A549 (cell line): ENCODE measurements at regions not wholly inside any gene's neighbourhood (a gene's known extent, or its start where the extent isn't known, plus 50 kb on each side); places are given as distances from the start of the nearest gene placed in this dataset.

ENCODE experiments used
- ATAC-seq, 2 experiments: fragments of 200-7000 bp in 1 of 2; fragments of >200 bp in 1 of 2; cut with Nextera tagmentation in 1 of 2; cut with Tn5 transposase in 1 of 2; 3 replicates each; pipeline versions ENCODE4 v1.8.0 to v1.9.1; 2018 to 2020; ENCODE audit warnings: mild to moderate bottlenecking in 1 of 2, moderate library complexity in 1 of 2
- CTCF ChIA-PET: fragments of 300-600 bp; sonication (Branson Sonifier 250); formaldehyde crosslinking; extraction: SDS; loops from one replicate; lab custom pipeline; 2021; ENCODE audit warnings: antibody characterized with exemption, inconsistent platforms; lab: Yijun Ruan, JAX
- POLR2A ChIA-PET: fragments of 350-600 bp; formaldehyde crosslinking; extraction: SDS; loops from one replicate; lab custom pipeline; 2021; ENCODE audit warnings: antibody characterized with exemption, inconsistent platforms; lab: Yijun Ruan, JAX
- DNase-seq, 2 experiments: peaks; one replicate each; pipeline versions ENCODE4 v3.0.0 to v3.0.0-alpha.2; 2011 to 2016; ENCODE audit warnings: low read depth in 1 of 2, low spot score in 1 of 2
- FAIRE-seq: peaks from 2 replicates; lab custom pipeline; 2011; peaks lifted over from hg19 to GRCh38; lab: Jason Lieb, UNC
- H3K27ac ChIP-seq, 2 experiments: fragments of >200 bp; sonication (Bioruptor Twin); formaldehyde crosslinking; 3 replicates each; pipeline ENCODE4 v1.5.1; 2016 to 2017
- H3K4me1 ChIP-seq: fragments of >200 bp; sonication (Bioruptor Twin); formaldehyde crosslinking; 3 replicates; pipeline ENCODE4 v1.6.1; 2016
- H3K4me2 ChIP-seq: fragments of >200 bp; sonication (Bioruptor Twin); formaldehyde crosslinking; 3 replicates; pipeline ENCODE4 v1.6.1; 2016
- H3K4me3 ChIP-seq: fragments of >200 bp; sonication (Bioruptor Twin); formaldehyde crosslinking; 3 replicates; pipeline ENCODE4 v1.5.1; 2016
- H3K9me3 ChIP-seq: fragments of >200 bp; sonication (Bioruptor Twin); formaldehyde crosslinking; 3 replicates; pipeline ENCODE4 v1.6.1; 2016
- CHD2 ChIP-seq: fragments of 150-350 bp; IDR thresholded peaks from 2 replicates; pipeline ENCODE4 v1.6.1; 2014; ENCODE audit warnings: low read length; ENCODE audit not compliant: partially characterized antibody
- EHMT2 ChIP-seq: fragments of 200-600 bp; sonication (generic); IDR thresholded peaks from 2 replicates; pipeline ENCODE4 v1.6.1; 2016; ENCODE audit warnings: antibody characterized with exemption, low read depth, mild to moderate bottlenecking, moderate library complexity
- ESRRA ChIP-seq: fragments of 150-350 bp; IDR thresholded peaks from 2 replicates; pipeline ENCODE4 v1.6.1; 2014; ENCODE audit warnings: mild to moderate bottlenecking, low read length, borderline replicate concordance
- FOSB ChIP-seq: fragments of 250-450 bp; sonication (Bioruptor Pico); IDR thresholded peaks from 2 replicates; pipeline ENCODE4 v1.5.0; 2020; ENCODE audit warnings: mild to moderate bottlenecking, moderate library complexity
- FOXS1 ChIP-seq: fragments of 250-450 bp; sonication (Bioruptor Pico); IDR thresholded peaks from 2 replicates; pipeline ENCODE4 v1.5.0; 2020; ENCODE audit warnings: mild to moderate bottlenecking, moderate library complexity
- HDAC2 ChIP-seq: fragments of 200-600 bp; sonication (generic); IDR thresholded peaks from 2 replicates; pipeline ENCODE4 v1.6.1; 2016
- HOXB5 ChIP-seq: fragments of 250-450 bp; sonication (Bioruptor Pico); IDR thresholded peaks from 2 replicates; pipeline ENCODE4 v1.5.0; 2020; ENCODE audit warnings: mild to moderate bottlenecking, moderate library complexity
- JUN ChIP-seq, 2 experiments: fragments of >200 bp; sonication (Bioruptor Twin); formaldehyde crosslinking; IDR thresholded peaks; 2 replicates in 1 of 2; 3 replicates in 1 of 2; pipeline ENCODE4 v1.6.1; 2016 to 2017
- MAX ChIP-seq: IDR thresholded peaks from 2 replicates; pipeline ENCODE4 v1.6.1; 2012
- MAZ ChIP-seq: fragments of 150-350 bp; IDR thresholded peaks from 2 replicates; pipeline ENCODE4 v1.6.1; 2014; ENCODE audit warnings: antibody characterized with exemption, low read depth, low read length, borderline replicate concordance
- MYC ChIP-seq: IDR thresholded peaks from 2 replicates; pipeline ENCODE4 v1.6.1; 2012; ENCODE audit warnings: mild to moderate bottlenecking, inconsistent platforms, low read length, improper control_type of control experiment, borderline replicate concordance
- NPAS2 ChIP-seq: fragments of 250-450 bp; sonication (Bioruptor Pico); IDR thresholded peaks from 2 replicates; pipeline ENCODE4 v1.8.0; 2022; ENCODE audit warnings: mild to moderate bottlenecking, moderate library complexity, borderline replicate concordance
- NR3C1 ChIP-seq: fragments of >200 bp; sonication (Bioruptor Twin); formaldehyde crosslinking; IDR thresholded peaks from 3 replicates; pipeline ENCODE4 v1.6.1; 2017
- RAD21 ChIP-seq, 2 experiments: fragments of >200 bp in 1 of 2; sonication (Bioruptor Twin) in 1 of 2; formaldehyde crosslinking in 1 of 2; IDR thresholded peaks in 1 of 2; conservative IDR thresholded peaks in 1 of 2; 2 replicates in 1 of 2; 3 replicates in 1 of 2; pipeline ENCODE4 v1.6.1; 2012 to 2018; ENCODE audit warnings: inconsistent platforms in 1 of 2
- RARB ChIP-seq: fragments of 250-450 bp; sonication (Bioruptor Pico); IDR thresholded peaks from 2 replicates; pipeline ENCODE4 v1.8.0; 2021; ENCODE audit warnings: mild to moderate bottlenecking, moderate library complexity
- RCOR1 ChIP-seq: fragments of 150-350 bp; IDR thresholded peaks from 2 replicates; pipeline ENCODE4 v1.6.1; 2014; ENCODE audit warnings: antibody characterized with exemption, low read length, low read depth
- REST ChIP-seq: fragments of 200-600 bp; sonication (generic); IDR thresholded peaks from 2 replicates; pipeline ENCODE4 v1.6.1; 2016; ENCODE audit warnings: antibody characterized with exemption, mild to moderate bottlenecking, moderate library complexity
- RFX5 ChIP-seq: fragments of 450-650 bp; IDR thresholded peaks from 2 replicates; pipeline ENCODE4 v1.7.1; 2014; ENCODE audit warnings: antibody characterized with exemption, mild to moderate bottlenecking, moderate library complexity
- SREBF2 ChIP-seq: fragments of 450-650 bp; IDR thresholded peaks from 2 replicates; pipeline ENCODE4 v1.6.1; 2014; ENCODE audit warnings: mild to moderate bottlenecking, moderate library complexity
- TFCP2L1 ChIP-seq: fragments of 250-450 bp; sonication (Bioruptor Pico); IDR thresholded peaks from 2 replicates; pipeline ENCODE4 v1.5.0; 2021; ENCODE audit warnings: mild to moderate bottlenecking
- ZC3H11A ChIP-seq: fragments of 450-650 bp; IDR thresholded peaks from 2 replicates; pipeline ENCODE4 v1.6.1; 2014; ENCODE audit warnings: antibody characterized with exemption, mild to moderate bottlenecking
- ZFP36 ChIP-seq: fragments of 450-650 bp; IDR thresholded peaks from 2 replicates; pipeline ENCODE4 v1.6.1; 2014; ENCODE audit warnings: borderline replicate concordance; ENCODE audit not compliant: partially characterized antibody
- ZSCAN20 ChIP-seq: fragments of 250-450 bp; sonication (Bioruptor Pico); IDR thresholded peaks from 2 replicates; pipeline ENCODE4 v1.8.0; 2022; ENCODE audit warnings: mild to moderate bottlenecking, moderate library complexity
- WGBS: methylation state at CpG from one replicate; pipeline ENCODE4 v1.1.6; 2017; ENCODE audit errors: missing lambda C conversion rate; 5-methylcytosine and 5-hydroxymethylcytosine counted together

- Histone ChIP-seq H3K27ac (no peak overlapping the region), H3K4me2 (no peak overlapping the region), H3K4me1 (no peaks in the 10 kb centered on the region), H3K9me3 (no peaks in the 10 kb centered on the region), H3K4me3 (no peak overlapping the region)
- ChIA-PET POLR2A (no interaction called here), CTCF (no interaction called here)
- no peak for FAIRE-seq
- 18% methylated on average over 5 of the region's 5 CpGs for WGBS
- no peak for DNase-seq
- no peak for ATAC-seq
- no peak for TF ChIP-seq RFX5
- no peak for TF ChIP-seq ZC3H11A
- no peak for TF ChIP-seq HOXB5 (CRISPR knock-in tag)
- TF ChIP-seq, all 56 proteins: peak for 0
These were observed 1070.2 kb upstream of the TENM3 start for GRCh38 chr4:181173046-181173445.

GRCh38 chr4:181176306-181176705, 1066.9 kb upstream of the TENM3 start:
- Histone ChIP-seq H3K9me3 (no peaks in the 10 kb centered on the region), H3K4me1 (no peaks in the 10 kb centered on the region), H3K4me3 (no peak overlapping the region), H3K4me2 (no peak overlapping the region), H3K27ac (no peak overlapping the region)
- POLR2A ChIA-PET: no interaction called here
- FAIRE-seq (no peak), DNase-seq (no peak), ATAC-seq (no peak)
- WGBS: 26% methylated on average over 6 of the region's 6 CpGs
- TF ChIP-seq TFCP2L1 (CRISPR knock-in tag): no peak
- no peak for TF ChIP-seq JUN (IDR thresholded peaks at IDR 0.05)
- no peak for TF ChIP-seq RARB (CRISPR knock-in tag)
- no peak for TF ChIP-seq ESRRA
- no peak for TF ChIP-seq RCOR1
- TF ChIP-seq FOSB: no peak
- CTCF ChIA-PET: no interaction called here

GRCh38 chr4:181181331-181181730, 1061.9 kb upstream of the TENM3 start:
- ChIA-PET CTCF (no interaction called here), POLR2A (no interaction called here)
- WGBS: 0% methylated on average over 1 of the region's 1 CpG
- no peak overlapping the region for H3K27ac ChIP-seq
- FAIRE-seq (no peak), ATAC-seq (no peak), DNase-seq (no peak)
- TF ChIP-seq NPAS2 (no peak), FOSB (no peak), ESRRA (no peak), CHD2 (no peak), REST (no peak), MYC (no peak), FOXS1 (CRISPR knock-in tag) (no peak), MAZ (no peak), TFCP2L1 (CRISPR knock-in tag) (no peak), JUN (IDR thresholded peaks at IDR 0.05) (no peak), ZFP36 (no peak)
- H3K4me3 ChIP-seq: no peak overlapping the region
- H3K9me3 ChIP-seq: no peaks in the 10 kb centered on the region
- H3K4me2 ChIP-seq: no peak overlapping the region
- no peaks in the 10 kb centered on the region for H3K4me1 ChIP-seq

GRCh38 chr4:181189751-181190150, 1053.5 kb upstream of the TENM3 start:
- WGBS: 9% methylated on average over 7 of the region's 7 CpGs
- Histone ChIP-seq H3K4me2 (no peak overlapping the region), H3K27ac (no peak overlapping the region), H3K4me3 (no peak overlapping the region), H3K4me1 (no peaks in the 10 kb centered on the region), H3K9me3 (no peaks in the 10 kb centered on the region)
- ChIA-PET POLR2A (no interaction called here), CTCF (interaction anchor here (1.6 kb wide), 1 partner anchor 46 kb away, joined by 4 read pairs; no protein-coding TSS in a partner anchor)
- FAIRE-seq: no peak
- TF ChIP-seq HDAC2: no peak
- no peak for TF ChIP-seq MAX
- no peak for TF ChIP-seq ZSCAN20 (CRISPR knock-in tag)
- TF ChIP-seq NR3C1: no peak
- TF ChIP-seq EHMT2: no peak
- TF ChIP-seq RAD21 (conservative IDR thresholded peaks at IDR 0.05 in 1 of 2, IDR thresholded peaks at IDR 0.05 in 1 of 2): no peak
- no peak for TF ChIP-seq SREBF2
- no peak for ATAC-seq
- DNase-seq: no peak
